Uterus (tissue), 3 donors: ENCODE measurements at regions not wholly inside any gene's neighbourhood (a gene's known extent, or its start where the extent isn't known, plus 50 kb on each side); places are given as distances from the start of the nearest gene placed in this dataset.

ENCODE experiments used
- DNase-seq, 2 donors: peaks; one replicate each; pipeline ENCODE4 v3.0.0-alpha.2; 2019 to 2020
- H3K27ac ChIP-seq, 2 donors: fragments of 200-600 bp; sonication (generic); 1 replicate in 1 of 2; 2 replicates in 1 of 2; pipeline ENCODE4 v1.5.1; 2016 to 2018
- H3K27me3 ChIP-seq, 2 donors: fragments of 200-600 bp; sonication (generic); one replicate each; pipeline ENCODE4 v1.5.1; 2018 to 2019; ENCODE audit warnings: control low read depth in 1 of 2
- H3K36me3 ChIP-seq, 2 donors: fragments of 200-600 bp; sonication (generic); one replicate each; pipeline ENCODE4 v1.5.1; 2019; ENCODE audit warnings: control low read depth in 1 of 2
- H3K4me1 ChIP-seq, 2 donors: fragments of 200-600 bp; sonication (generic); one replicate each; pipeline ENCODE4 v1.5.1; 2018 to 2019; ENCODE audit warnings: control low read depth in 1 of 2
- H3K4me3 ChIP-seq, 2 donors: fragments of 200-600 bp; sonication (generic); 1 replicate in 1 of 2; 2 replicates in 1 of 2; pipeline ENCODE4 v1.5.1; 2018 to 2019; ENCODE audit warnings: mild to moderate bottlenecking in 1 of 2
- H3K9me3 ChIP-seq, 2 donors: fragments of 200-600 bp; sonication (generic); one replicate each; pipeline ENCODE4 v1.5.1; 2019; ENCODE audit warnings: control low read depth in 1 of 2
- POLR2A ChIP-seq, 2 donors: fragments of 450-650 bp; IDR thresholded peaks; one replicate each; pipeline ENCODE4 v1.6.1; 2016; ENCODE audit warnings: antibody characterized with exemption in 2 of 2, mild to moderate bottlenecking in 1 of 2, moderate library complexity in 1 of 2
- intact Hi-C: fragments of 100-400 bp; cut with DNase I; formaldehyde crosslinking; loops from one replicate; pipeline ENCODE4 v1.15.1; 2023; ENCODE audit warnings: low total_unique reads
- TF ChIP-seq, protein P1 (sequence below), 4 experiments: fragments of 200-600 bp in 2 of 4; fragments of 450-650 bp in 2 of 4; sonication (generic) in 2 of 4; IDR thresholded peaks; one replicate each; pipeline ENCODE4 v1.5.1; 2016 to 2019; ENCODE audit warnings: antibody characterized with exemption in 4 of 4, mild to moderate bottlenecking in 2 of 4, moderate library complexity in 1 of 4
- donor health status: DM: yes; HTN: yes; CAD: no.

GRCh38 chr3:31307131-31307785, 225.5 kb upstream of the STT3B start:
- H3K9me3 ChIP-seq, result no peaks in the 10 kb centered on the region
- H3K4me1 ChIP-seq, result no peaks in the 10 kb centered on the region
- no peak for DNase-seq
- H3K27ac ChIP-seq, result no peak overlapping the region
- H3K36me3 ChIP-seq, result no peaks in the 10 kb centered on the region
- H3K27me3 ChIP-seq, result no peaks in the 10 kb centered on the region
- no peak overlapping the region for H3K4me3 ChIP-seq
- intact Hi-C loops, result no loop called here
- TF ChIP-seq, protein P1, sequence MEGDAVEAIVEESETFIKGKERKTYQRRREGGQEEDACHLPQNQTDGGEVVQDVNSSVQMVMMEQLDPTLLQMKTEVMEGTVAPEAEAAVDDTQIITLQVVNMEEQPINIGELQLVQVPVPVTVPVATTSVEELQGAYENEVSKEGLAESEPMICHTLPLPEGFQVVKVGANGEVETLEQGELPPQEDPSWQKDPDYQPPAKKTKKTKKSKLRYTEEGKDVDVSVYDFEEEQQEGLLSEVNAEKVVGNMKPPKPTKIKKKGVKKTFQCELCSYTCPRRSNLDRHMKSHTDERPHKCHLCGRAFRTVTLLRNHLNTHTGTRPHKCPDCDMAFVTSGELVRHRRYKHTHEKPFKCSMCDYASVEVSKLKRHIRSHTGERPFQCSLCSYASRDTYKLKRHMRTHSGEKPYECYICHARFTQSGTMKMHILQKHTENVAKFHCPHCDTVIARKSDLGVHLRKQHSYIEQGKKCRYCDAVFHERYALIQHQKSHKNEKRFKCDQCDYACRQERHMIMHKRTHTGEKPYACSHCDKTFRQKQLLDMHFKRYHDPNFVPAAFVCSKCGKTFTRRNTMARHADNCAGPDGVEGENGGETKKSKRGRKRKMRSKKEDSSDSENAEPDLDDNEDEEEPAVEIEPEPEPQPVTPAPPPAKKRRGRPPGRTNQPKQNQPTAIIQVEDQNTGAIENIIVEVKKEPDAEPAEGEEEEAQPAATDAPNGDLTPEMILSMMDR (IDR thresholded peaks at IDR 0.05), result no peak
- no peak for TF ChIP-seq POLR2A (IDR thresholded peaks at IDR 0.05)

DNA sequence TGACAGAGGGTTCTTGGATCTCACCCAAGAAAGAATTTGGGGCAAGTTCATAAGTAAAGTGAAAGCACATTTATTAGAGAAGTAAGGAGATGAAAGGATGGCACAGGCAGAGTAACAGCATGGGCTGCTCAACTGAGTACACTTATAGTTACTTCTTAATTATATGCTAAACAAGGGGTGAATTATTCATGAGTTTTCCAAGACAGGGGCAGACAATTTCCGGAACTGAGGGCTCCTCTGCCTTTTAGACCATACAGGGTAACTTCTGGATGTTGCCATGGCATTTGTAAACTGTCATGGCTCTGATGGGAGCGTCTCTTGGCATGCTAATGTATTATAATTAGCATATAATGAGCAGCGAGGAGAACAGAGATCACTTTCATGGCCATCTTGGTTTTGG, 221.2 kb upstream of the STT3B start:
- Histone ChIP-seq H3K9me3 (no peaks in the 10 kb centered on the region), H3K4me1 (no peaks in the 10 kb centered on the region), H3K27me3 (no peaks in the 10 kb centered on the region), H3K36me3 (no peaks in the 10 kb centered on the region), H3K27ac (no peak overlapping the region), H3K4me3 (no peak overlapping the region)
- no peak for DNase-seq
- TF ChIP-seq, protein P1 (IDR thresholded peaks at IDR 0.05), result no peak
- TF ChIP-seq POLR2A (IDR thresholded peaks at IDR 0.05), result no peak
- intact Hi-C loops, result no loop called here

DNA sequence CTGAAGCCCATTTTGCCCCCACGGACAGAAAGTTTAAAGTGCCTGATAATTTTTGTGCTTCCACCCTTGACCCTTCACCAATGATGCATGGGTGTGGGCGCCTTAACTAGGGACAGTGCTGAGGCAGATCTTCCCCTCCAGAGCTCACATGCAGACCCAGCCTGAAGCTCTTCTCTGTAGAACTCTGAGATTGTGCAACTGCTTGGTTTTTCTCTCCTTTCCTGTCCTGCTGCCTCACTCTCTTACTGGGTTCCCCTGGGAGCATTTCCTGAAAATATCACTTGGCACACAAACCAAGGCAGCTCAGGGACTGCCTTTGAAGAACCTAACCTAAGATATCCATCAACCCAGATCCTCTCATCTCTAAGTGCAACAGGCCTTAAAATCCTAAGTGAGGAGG, 220.3 kb upstream of the STT3B start:
- intact Hi-C loops, result no loop called here
- DNase-seq, result no peak
- Histone ChIP-seq H3K9me3 (no peaks in the 10 kb centered on the region), H3K27me3 (no peaks in the 10 kb centered on the region), H3K27ac (no peak overlapping the region), H3K36me3 (no peaks in the 10 kb centered on the region), H3K4me3 (no peak overlapping the region), H3K4me1 (no peaks in the 10 kb centered on the region)
- TF ChIP-seq POLR2A (IDR thresholded peaks at IDR 0.05), result no peak
- TF ChIP-seq, protein P1 (IDR thresholded peaks at IDR 0.05), result no peak

DNA sequence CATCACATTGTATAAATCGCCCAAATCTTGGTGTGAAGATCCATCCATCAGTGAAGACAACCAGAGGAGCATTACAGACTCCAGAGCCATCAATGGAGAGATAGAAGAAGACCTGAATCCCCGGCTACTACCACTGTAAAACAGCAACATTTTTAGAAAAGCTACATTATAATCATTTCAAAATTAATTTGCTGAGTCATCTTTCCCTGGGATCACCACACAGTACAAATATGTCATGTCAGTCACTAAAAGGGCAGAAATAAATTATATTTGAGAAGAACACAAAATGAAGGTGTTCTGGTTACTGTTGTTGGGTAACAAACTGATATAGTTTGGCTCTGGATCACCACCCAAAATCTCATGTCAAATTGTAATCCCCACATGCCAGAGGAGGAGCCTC, 218.5 kb upstream of the STT3B start:
- Histone ChIP-seq H3K9me3 (no peaks in the 10 kb centered on the region), H3K4me3 (no peak overlapping the region), H3K36me3 (no peaks in the 10 kb centered on the region), H3K27me3 (no peaks in the 10 kb centered on the region), H3K4me1 (no peaks in the 10 kb centered on the region), H3K27ac (no peak overlapping the region)
- no peak for DNase-seq
- no peak for TF ChIP-seq POLR2A (IDR thresholded peaks at IDR 0.05)
- TF ChIP-seq, protein P1 (IDR thresholded peaks at IDR 0.05), result no peak
- intact Hi-C loops, result no loop called here

GRCh38 chr3:31319332-31319731, 213.4 kb upstream of the STT3B start:
- Histone ChIP-seq H3K4me1 (peaks cover 0 to 4% of the 10 kb centered on the region in 2 donors), H3K36me3 (no peaks in the 10 kb centered on the region), H3K9me3 (no peaks in the 10 kb centered on the region), H3K27ac (no peak overlapping the region), H3K4me3 (no peak overlapping the region), H3K27me3 (no peaks in the 10 kb centered on the region)
- intact Hi-C loops, result no loop called here
- TF ChIP-seq, protein P1 (IDR thresholded peaks at IDR 0.05), result no peak
- no peak for TF ChIP-seq POLR2A (IDR thresholded peaks at IDR 0.05)
- no peak for DNase-seq
